Occipital lobe (tissue), 1 donor: ENCODE measurements at regions not wholly inside any gene's neighbourhood (a gene's known extent, or its start where the extent isn't known, plus 50 kb on each side); places are given as distances from the start of the nearest gene placed in this dataset.

Experiments
- DNase-seq: peaks from one replicate; lab custom pipeline; 2025; lab: John Stamatoyannopoulos, UW

DNA sequence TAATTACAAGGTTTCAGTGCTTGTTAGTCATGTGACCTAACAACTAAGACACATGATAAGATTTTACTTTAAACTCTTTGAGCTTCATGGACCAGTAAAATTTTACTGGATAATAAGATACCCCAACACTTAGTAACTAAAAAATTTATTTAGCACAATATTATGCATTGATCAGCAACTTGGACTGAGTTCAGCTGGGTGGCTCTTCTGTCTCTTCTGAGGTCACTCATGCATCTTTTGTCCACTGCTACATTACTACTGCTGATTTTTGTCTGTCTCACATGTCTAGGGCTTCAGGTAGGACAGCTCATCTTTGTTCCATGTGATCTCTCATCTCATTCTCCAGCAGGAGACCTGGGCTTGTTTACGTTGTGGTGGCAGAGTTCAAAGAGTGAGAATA is 370.2 kb upstream of the TMTC1 start:
- DNase-seq, result no peak

DNA sequence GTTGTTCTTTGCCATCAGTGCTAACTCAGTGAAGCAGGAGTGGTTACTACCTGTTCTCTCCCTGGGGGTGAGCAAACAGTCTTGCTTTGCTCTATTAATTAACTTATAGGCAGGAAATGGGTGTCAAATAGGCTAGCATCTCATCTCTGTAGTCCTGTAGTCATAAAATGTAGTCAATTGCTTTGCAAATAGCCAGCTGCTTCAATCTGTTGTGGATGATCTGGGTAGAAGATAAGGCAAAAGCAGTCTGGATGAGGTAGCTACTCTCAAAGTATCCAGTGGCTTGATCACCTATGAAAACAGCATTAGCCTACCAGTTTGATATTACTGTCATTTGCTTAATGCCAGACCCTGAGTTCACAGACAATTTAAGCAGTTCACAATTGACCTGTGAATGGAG is 369.0 kb upstream of the TMTC1 start:
- no peak for DNase-seq

DNA sequence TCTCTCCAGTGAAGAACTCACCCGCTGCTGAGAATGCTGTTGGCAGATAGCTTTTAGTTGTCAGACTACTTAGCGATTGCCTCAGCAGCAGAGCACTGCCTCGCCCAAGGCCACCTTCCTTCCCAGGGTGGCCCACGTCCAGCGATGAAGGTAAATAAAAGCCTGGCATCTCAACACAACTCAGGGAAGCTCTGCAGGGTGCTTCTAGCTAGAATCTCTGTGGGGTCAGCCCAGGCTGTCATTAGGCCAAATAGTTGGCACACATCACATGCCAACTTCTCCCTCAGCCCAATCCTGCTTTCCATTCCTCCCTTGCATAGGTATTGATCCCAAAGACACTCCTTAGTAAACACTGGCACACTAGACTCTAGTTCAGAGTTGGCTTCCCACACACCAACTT is 368.1 kb upstream of the TMTC1 start:
- DNase-seq, result no peak

DNA sequence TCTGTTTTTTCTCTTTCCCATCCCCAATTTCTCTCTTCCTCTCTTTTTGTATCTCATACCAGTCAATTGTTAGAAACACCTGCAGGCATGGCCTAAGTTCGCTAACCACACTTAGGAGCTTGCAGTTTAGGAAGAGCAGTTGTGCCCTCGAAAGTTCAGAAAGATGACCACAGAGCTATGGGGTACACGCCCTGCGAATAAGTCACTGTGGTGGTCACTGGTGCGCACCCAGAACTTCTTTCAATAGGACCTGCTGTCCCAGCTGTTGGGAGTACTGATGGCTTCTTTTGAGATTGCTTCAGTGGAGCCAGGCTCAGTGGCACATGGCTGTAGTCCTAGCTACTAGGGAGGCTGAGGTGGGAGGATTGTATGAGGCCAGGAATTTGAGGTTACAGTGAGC is 362.8 kb upstream of the TMTC1 start:
- DNase-seq, result no peak

DNA sequence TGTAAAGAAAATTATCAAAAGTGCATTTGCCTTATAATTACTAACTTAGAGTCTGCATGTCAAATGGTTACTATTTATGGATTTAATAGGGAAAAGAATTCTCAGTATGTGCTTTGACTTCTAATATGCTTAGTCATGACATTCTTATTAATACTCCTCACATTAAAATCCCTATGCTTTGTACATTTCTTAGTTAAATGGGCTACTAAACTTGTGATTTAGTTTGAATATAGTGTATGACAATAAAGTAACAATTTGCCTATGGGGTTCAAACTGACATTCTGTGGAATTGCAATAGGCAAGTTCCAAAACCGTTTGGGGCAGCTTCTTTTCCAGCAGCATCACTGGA is 361.9 kb upstream of the TMTC1 start:
- DNase-seq, result no peak

DNA sequence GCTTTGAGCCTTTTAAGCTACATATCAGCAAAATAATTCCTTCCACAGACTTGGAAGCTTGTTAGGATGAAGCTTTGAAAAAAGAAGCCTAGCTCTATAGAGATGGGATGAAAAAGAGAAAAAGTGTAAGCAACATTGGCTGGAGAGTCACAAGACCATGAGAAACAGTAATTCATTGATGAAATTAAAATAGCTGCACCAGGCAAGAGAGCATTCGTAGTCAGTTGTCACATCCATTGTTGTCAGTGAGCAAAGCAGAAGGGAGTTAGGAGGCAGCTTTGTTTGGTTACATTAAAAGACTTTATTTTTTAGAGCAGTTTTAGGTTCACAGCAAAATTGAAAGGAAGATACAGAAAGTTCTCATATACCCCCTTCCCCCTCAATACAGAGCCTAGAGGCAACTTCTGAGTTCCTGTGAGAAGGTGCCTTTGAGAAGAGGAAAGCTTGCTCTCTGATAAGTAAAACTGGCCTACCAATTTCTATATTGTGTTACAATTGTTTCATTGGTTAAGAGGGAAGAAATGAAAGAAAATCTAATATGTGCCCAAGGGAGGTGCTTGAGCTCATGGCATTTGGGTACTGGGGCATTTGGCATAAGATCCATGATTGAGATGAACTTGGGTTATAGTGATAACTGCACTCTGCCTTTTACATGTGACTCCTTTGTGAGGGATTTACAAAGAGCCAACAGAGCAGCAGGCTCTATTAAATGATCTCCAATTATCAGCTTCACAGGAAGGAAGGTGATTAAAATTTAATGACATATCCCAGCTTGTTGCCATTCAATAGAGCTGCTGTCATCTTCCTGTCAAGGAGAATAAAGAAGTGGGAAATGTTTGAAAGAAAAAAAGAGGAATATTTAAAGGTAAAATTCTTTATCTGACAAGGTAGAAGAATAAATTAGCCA is 361.3 kb upstream of the TMTC1 start:
- no peak for DNase-seq

DNA sequence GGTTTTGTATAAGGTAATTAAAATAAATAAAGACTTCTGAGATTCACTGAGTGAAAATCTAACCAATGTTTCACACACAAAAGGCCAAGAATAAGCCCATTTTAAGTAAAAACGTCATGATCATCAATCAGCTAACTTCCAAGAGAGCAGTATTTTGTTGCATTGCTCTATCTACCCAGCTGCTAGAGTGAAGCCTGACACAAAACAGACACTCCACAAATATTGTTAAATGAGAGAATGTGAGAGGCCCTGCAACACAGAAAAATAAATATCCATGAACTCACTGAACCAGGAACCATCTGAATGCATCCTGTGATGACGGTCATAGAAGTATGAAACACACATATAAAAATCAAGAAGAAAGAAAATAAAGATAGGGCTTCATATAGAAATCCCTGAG is 358.6 kb upstream of the TMTC1 start:
- DNase-seq, result no peak

DNA sequence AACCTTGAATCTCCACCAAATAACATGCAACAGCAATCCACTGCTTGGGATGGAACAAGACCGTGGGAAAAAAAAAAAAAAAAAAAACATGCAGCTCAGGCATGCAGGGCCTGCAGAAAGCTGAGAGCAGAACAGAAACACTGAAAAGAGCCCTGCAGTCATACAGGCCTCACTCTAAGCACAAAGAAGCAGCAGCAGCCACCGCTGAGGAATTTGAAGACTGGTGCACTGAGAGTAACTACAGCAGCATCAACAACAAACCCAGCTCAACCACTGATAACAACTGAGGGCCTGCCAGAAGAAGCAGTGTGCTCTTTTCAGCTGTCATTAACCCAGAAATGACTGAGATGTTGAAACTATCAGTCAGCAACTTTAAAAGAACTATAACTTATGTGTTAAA is 354.7 kb upstream of the TMTC1 start:
- DNase-seq, result no peak

DNA sequence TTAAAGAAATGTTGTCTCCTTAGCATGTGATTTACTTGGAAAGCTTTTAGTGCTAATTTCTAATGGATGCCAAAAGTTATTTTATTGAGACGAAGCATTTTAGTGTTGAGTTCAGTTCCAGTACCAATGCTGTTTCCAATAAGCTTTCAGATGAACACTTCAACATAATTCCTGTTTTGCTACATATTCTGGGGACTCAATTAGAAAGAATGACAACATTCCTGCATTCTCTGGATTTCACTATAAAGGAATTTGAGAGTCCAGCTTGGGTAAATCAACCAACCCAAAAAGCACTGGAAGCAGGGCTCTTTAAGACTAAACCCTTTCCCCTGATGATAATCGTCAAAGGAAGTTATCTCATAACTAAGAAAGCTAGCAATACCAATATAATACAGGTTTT is 353.0 kb upstream of the TMTC1 start:
- DNase-seq, result no peak

DNA sequence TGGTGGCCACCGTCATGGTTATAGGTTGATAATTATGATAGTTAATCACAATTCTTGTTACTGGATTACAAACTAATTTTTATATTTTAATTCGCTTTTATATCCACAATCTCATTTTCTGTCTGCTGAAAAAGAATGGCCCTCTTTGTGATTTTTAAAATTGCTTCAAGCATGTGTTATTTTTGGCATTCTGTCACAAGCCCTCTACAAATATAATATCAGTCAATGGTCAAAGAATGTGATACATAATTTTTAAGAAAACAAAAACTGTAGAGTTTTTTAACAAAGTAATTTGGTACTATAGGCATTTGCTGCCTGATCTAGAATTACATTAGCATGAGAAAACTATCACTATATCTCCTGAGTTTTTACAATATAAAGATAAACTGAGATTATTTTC is 352.0 kb upstream of the TMTC1 start:
- DNase-seq, result no peak

DNA sequence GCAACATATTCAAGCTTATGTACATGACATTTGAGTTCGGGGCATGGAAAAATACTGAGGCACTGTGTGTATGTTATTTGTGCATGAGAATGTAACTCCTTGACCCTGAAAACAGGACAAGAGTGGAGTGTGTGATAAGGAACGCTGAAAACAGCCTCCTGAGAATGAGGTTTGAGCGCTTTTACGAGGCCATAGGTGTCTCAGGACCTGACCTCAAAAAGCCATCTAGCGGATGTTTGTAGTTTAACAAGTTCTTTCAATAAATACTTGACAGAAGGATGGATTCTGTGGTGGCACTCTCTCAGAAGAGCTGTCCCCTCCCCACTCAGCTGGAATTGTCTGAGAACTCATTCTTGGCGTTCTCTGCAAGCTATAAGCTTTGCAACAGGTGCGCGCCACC is 350.5 kb upstream of the TMTC1 start:
- no peak for DNase-seq

DNA sequence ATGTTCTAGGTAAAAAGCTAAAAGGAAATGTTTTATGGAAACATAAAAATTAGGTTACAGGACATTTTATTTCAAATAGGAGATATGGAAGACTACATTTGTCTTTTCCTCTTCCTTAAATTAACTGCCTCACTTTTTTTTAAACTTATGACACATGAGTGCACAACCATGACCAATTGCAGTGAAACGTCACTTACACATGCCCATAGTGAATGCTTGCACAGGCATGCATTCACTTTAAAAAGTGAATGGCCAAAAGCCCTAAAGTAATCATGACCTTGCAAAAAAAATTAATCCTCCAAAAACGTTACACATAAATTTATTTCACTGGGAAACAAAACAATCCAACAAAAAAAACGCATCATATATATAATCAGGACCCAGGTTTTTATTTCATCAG is 343.2 kb upstream of the TMTC1 start:
- DNase-seq, result no peak

DNA sequence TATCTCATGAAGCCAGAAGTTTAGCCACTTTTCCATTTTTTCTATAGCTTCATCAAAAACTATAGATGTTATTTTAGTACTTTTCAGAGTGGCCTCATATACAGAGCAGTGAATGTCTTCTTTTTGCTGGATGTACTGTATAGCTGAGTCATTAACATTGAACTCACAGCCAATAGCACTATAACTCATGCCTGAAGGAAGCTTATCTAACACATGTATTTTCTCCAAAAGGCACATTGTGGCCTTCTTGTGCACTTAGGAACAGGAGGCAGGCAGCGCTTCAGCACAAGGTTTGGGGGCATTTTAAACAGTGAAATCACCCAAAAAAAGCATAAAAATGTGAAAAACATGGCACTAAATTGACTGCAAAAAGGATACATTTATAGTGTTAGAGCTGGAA is 336.8 kb upstream of the TMTC1 start:
- DNase-seq, result no peak

DNA sequence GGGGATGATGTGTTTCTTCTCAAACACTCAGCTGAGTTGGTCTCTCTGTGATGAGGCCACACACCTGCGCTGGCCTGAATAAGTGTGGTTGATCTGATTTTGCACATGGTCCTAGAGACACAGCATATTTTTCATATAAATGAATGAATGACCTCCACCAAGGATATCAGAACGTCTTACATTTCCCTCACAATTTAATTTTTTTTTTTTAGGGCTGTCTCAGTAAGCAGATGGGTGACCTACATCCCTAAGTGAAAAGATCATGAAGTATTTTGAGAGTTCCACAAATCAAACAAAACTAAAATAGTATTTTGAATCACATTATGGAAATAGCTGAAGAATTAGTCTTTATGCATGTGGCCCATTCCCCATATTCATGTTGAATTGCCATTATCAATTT is 333.7 kb upstream of the TMTC1 start:
- no peak for DNase-seq

DNA sequence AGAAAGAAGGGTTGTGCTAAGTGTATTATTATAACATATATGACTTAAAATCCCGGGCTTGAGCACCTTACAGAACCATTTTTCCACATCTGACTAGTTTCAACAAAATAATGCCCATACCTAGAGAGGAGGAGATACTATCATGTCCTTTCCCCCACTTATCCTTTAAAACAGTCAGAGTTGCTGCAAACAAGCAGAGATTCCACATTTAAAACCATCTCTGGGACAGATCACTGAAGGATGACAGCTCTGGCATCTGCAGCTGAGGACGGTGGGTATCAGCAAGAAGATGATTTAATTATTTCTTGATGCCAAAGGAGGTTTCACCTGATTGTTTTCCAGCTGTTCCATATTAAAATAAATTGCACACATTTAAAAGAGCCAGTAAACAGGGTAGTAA is 328.0 kb upstream of the TMTC1 start:
- no peak for DNase-seq

DNA sequence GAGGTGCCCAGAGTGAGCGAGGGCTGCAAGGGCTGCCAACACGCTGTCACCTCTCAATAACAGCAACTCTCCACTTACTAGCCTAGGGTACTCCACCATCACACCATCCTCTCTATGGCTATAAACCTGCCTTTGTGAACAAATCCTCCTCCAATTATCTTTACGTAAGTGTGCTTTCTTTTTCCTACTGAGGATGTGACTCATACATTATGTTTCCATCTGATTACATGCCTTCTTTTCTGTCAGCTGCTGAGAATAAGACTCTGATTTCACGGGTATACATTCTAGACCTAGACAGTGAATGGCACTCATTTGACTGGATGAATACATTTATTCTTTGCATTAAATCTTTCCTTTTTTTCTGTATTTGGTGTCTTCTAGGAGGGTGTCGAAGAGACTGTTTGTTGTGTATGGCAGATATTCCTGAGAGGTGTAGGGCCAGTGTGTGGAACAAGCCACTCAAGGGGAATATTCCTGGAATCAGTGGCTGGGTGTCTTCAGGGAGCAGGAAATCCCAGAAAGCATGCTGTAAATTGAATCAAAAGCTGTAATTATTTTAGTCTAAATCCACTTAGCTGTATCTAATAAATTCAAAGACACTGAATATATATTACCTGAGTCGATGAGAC is 327.3 kb upstream of the TMTC1 start:
- DNase-seq, result no peak

DNA sequence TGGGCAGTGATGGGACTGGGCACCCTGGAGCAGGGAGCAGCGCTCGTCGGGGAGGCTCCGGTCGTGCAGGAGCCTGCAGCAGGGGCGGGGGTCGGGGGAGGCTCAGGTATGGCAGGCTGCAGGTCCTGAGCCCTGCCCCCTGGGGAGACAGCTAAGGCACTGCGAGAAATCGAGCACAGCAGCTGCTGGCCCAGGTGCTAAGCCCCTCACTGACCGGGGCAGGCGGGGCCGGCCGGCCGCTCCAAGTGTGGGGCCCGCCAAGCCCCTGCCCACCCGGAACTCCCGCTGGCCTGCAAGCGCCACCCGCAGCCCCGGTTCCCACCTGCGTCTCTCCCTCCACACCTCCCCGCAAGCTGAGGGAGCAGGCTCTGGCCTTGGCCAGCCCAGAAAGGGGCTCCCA is 326.8 kb upstream of the TMTC1 start:
- no peak for DNase-seq

DNA sequence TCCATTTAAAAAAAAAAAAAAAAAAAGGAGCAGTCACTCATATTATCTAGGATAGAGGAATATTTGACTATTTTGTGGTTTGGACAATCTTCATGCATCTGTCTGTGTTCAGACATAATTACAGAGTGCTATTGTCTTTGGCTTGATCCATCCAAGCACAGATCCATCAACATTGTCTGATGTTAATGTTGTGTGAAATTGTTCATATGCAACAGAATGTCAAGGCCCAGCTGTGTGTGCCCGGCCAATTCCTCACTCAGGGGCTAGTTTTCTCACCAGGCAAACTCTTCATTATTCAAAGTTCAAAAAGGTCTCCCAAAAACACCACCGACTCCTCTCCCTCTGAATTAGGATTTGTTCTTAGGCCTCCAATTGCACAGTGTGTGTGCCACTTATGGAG is 324.9 kb upstream of the TMTC1 start:
- no peak for DNase-seq

DNA sequence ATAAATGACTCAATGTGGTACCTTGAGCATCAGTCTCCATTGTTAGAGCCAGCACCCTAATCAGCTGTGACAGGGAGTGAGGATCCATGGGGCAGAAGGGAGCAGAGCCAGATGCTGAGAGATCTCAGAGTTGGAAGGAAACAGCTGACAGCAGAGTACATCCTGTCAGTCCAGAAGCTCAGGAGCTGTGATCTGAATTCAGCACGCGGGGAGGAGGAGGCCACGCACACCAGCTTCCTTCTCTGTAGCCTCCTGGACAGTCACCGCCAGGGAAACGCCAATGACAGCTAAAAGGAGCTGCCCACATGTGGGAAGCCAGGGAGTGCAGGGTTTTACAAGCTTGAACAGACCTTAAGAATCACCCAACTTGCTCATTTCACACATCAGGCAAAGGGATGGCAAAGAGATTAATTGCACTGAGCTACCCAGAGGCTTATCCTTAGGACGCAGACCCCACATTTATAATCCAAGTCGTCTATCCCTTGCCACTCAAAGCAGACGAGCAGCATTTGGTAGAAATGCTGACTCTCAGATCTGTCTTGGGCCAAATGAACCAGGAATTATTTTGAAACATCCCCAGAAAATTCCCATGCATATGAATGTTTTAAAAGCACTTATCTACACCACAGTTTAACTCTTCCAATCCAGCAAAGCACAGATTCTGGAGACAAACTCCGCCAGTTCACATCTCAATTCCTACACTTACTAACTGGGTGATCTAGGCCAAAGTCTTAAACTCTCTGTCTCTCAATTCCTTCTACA is 322.6 kb upstream of the TMTC1 start:
- DNase-seq, result no peak

DNA sequence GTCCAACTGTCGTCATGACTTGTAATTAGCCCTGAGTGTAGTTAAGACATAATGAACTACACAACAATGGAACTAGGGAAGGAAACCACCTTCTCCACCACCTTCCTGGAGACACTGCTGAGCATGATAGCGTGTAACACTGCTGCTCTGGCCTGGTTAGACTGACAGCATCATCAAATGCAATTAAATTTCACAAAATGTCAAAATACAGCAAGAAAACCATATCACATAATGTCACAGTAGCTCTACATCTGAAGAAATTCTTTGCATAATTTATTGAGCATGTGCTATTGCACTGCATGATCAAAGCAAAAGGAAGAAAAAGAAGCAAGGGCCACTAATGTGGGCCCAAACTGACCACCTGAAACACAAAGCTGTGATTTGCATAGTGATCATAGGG is 321.8 kb upstream of the TMTC1 start:
- no peak for DNase-seq

DNA sequence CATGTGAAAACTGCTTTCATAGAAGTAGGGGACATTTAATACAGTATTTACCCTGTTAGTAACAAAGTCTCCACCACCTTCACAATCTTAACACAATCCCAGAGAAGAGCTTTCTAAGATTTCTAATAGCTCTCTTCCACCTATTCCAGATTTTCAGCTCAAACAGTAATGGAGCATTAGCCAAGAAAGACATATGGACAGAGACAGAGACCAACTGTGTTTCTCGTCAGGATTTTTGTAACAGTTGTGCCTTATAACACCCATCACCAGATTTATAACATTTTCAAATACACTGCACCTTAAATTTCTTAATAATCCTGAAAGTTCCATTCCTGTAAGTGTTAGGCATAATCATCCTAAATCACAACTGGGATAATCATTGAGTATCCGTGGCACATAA is 321.2 kb upstream of the TMTC1 start:
- DNase-seq, result no peak

DNA sequence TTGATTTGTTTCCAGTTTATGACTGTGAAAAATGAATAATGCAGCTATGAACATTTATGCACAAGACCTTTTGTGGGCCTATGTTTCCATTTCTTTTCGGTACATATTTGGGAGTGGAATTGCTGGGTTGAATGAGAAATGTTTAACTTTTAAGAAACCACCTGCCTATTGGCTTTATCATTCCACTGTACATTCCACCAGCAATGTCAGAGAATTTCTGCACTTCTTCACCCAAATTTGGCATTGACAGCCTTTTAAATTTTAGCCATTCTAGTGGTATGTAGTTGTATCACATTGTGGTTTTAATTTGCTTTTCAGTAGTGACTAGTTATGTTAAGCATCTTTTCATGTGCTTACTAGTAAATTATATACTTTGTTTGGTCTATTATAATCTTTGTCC is 317.0 kb upstream of the TMTC1 start:
- no peak for DNase-seq

DNA sequence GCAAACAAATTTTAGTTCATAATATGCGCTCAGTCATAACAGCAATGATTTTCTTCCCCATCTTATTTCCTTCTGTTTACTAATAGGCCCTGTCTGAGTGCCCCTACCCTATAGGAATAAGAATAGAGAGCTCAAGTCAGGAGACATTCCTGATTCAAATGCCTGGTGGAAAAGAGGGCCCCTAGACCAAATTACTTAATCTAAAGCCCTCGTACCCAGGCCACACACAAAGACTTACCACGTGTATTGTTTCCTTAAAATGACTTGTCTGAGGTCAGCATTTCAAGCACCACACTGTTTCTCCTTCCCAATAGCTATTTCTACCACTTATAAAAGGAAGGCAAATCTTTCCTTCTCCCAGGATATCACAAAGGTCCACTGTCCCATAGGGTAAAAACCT is 314.9 kb upstream of the TMTC1 start:
- DNase-seq, result no peak
